Gastrocnemius medialis (tissue), 4 donors: ENCODE measurements at regions not wholly inside any gene's neighbourhood (a gene's known extent, or its start where the extent isn't known, plus 50 kb on each side); places are given as distances from the start of the nearest gene placed in this dataset.

Experiments
- ATAC-seq, 2 donors: fragments of 150-250 bp; one replicate each; pipeline ENCODE4 v1.9.1; 2016
- DNase-seq, 2 donors: peaks; one replicate each; pipeline ENCODE4 v3.0.0-alpha.2; 2019
- H3K27ac ChIP-seq, 4 donors: fragments of 200-600 bp; sonication (generic); 1 replicate in 1 of 4; 2 replicates in 3 of 4; pipeline ENCODE4 v1.5.1; 2016 to 2018; ENCODE audit warnings: mild to moderate bottlenecking in 2 of 4, moderate library complexity in 1 of 4
- H3K27me3 ChIP-seq, 3 donors: fragments of 200-600 bp; sonication (generic) in 2 of 3; 1 replicate in 1 of 3; 2 replicates in 2 of 3; pipeline versions ENCODE4 v1.5.1 to v1.6.0; 2016 to 2019; ENCODE audit warnings: mild to moderate bottlenecking in 1 of 3, moderate library complexity in 1 of 3
- H3K36me3 ChIP-seq, 2 donors: fragments of 200-600 bp; sonication (generic) in 1 of 2; one replicate each; pipeline ENCODE4 v1.5.1; 2017 to 2018
- H3K4me1 ChIP-seq, 2 donors: fragments of 200-600 bp; sonication (generic) in 1 of 2; one replicate each; pipeline ENCODE4 v1.5.1; 2016 to 2017; ENCODE audit warnings: mild to moderate bottlenecking in 2 of 2
- H3K4me3 ChIP-seq, 4 donors: fragments of 200-600 bp; sonication (generic) in 3 of 4; 1 replicate in 1 of 4; 2 replicates in 3 of 4; pipeline ENCODE4 v1.5.1; 2016 to 2019; ENCODE audit warnings: mild to moderate bottlenecking in 2 of 4
- H3K9me3 ChIP-seq, 3 donors: fragments of 200-600 bp; sonication (generic) in 2 of 3; 1 replicate in 1 of 3; 2 replicates in 2 of 3; pipeline ENCODE4 v1.5.1; 2016 to 2019
- POLR2A ChIP-seq, 2 donors: fragments of 450-650 bp; IDR thresholded peaks; one replicate each; pipeline ENCODE4 v1.6.1; 2017; ENCODE audit warnings: antibody characterized with exemption in 2 of 2, mild to moderate bottlenecking in 2 of 2, moderate library complexity in 2 of 2
- in situ Hi-C, 4 donors: fragments of 200-750 bp; cut with MboI; loops; one replicate each; pipeline versions ENCODE4 v1.15.0 to v1.8.0; 2017; ENCODE audit warnings: low sequenced_read_pairs in 4 of 4
- intact Hi-C: fragments of 100-400 bp; cut with DNase I; formaldehyde crosslinking; loops from one replicate; pipeline ENCODE4 v1.15.1; 2023; ENCODE audit warnings: low total_unique reads
- TF ChIP-seq, protein P1 (sequence below), 5 experiments: fragments of 450-650 bp in 3 of 5; fragments of 200-600 bp in 2 of 5; sonication (generic) in 2 of 5; IDR thresholded peaks in 4 of 5; conservative IDR thresholded peaks in 1 of 5; 1 replicate in 4 of 5; 2 replicates in 1 of 5; pipeline ENCODE4 v1.5.1; 2016 to 2019; ENCODE audit warnings: antibody characterized with exemption in 5 of 5, mild to moderate bottlenecking in 3 of 5, moderate library complexity in 3 of 5

DNA sequence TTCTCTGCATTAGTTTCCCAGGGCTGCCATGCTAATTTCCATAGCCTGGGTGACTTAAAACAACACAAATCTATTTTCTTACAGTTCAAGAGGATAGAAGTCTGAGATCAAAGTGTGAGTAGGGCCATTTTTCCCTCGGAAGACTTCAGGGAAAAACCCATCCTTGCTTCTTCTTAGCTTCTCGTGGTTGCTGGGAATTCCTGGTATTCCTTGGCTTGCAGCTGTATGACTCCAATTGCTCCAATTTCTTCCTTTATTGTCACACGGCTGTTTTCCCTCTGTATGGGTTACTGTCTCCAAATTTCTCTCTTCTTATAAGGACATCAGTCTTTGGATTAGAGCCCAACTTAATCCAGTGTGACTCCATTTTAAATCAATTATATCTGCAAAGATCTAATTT lies 128.4 kb upstream of the JAG1 start:
- Histone ChIP-seq H3K4me1 (peaks cover 0 to 12% of the 10 kb centered on the region in 2 donors), H3K27me3 (no peaks in the 10 kb centered on the region), H3K4me3 (no peak overlapping the region), H3K36me3 (no peaks in the 10 kb centered on the region), H3K9me3 (no peaks in the 10 kb centered on the region), H3K27ac (no peak overlapping the region)
- intact Hi-C loops (no loop called here), in situ Hi-C loops (no loop called here)
- DNase-seq = no peak
- TF ChIP-seq POLR2A (IDR thresholded peaks at IDR 0.05) = no peak
- TF ChIP-seq, protein P1, sequence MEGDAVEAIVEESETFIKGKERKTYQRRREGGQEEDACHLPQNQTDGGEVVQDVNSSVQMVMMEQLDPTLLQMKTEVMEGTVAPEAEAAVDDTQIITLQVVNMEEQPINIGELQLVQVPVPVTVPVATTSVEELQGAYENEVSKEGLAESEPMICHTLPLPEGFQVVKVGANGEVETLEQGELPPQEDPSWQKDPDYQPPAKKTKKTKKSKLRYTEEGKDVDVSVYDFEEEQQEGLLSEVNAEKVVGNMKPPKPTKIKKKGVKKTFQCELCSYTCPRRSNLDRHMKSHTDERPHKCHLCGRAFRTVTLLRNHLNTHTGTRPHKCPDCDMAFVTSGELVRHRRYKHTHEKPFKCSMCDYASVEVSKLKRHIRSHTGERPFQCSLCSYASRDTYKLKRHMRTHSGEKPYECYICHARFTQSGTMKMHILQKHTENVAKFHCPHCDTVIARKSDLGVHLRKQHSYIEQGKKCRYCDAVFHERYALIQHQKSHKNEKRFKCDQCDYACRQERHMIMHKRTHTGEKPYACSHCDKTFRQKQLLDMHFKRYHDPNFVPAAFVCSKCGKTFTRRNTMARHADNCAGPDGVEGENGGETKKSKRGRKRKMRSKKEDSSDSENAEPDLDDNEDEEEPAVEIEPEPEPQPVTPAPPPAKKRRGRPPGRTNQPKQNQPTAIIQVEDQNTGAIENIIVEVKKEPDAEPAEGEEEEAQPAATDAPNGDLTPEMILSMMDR (IDR thresholded peaks at IDR 0.05 in 4 of 5, conservative IDR thresholded peaks at IDR 0.05 in 1 of 5) = no peak
- no peak for ATAC-seq

DNA sequence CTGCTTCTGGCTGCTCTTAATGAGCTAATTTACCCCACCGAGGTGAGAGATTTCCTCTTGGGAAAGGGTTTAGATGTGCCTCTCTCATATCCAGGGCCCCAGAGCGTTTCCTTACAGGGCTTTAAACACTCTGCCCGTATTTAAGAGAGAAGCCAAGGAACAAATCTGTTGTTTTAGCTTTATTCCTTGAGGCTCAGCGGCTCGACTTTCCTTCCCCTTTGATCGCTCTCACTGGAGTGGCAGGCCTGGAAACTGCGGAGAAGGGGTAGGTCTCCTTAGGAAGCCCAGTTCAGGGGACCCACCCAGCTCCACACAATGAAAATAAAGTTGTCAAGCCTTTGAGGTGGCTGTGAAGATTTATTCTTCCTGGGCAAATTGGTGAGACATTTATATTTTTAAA lies 132.0 kb upstream of the JAG1 start:
- peaks cover 0 to 12% of the 10 kb centered on the region in 2 donors for H3K4me1 ChIP-seq
- intact Hi-C loops (no loop called here), in situ Hi-C loops (no loop called here)
- DNase-seq = no peak
- TF ChIP-seq, protein P1 (IDR thresholded peaks at IDR 0.05 in 4 of 5, conservative IDR thresholded peaks at IDR 0.05 in 1 of 5) = no peak
- no peaks in the 10 kb centered on the region for H3K36me3 ChIP-seq
- no peak for ATAC-seq
- H3K27me3 ChIP-seq = no peaks in the 10 kb centered on the region
- H3K27ac ChIP-seq = peak overlapping the region; percentile 22 to 65 (median 44)
- H3K4me3 ChIP-seq = no peak overlapping the region
- no peaks in the 10 kb centered on the region for H3K9me3 ChIP-seq

DNA sequence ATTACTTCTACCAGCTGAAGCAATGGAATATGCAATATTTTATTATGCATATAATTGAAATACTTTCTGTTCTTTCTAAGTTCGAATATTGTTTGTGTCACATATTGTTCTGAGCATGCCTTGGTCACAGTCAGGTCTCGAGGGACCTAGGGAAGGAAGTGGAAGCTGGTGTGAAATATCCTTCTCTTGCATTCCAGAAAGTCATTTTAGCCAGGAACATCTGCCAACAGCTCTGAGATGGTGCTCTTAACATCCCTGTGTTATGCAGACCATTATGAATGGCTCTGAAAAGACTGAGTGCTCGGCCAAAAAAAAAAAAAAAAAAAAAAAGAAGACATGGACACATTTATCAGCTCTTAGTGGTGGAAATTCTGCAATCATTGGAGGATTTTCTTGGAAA lies 132.7 kb upstream of the JAG1 start:
- no peaks in the 10 kb centered on the region for H3K9me3 ChIP-seq
- H3K36me3 ChIP-seq = no peaks in the 10 kb centered on the region
- peaks cover 0 to 12% of the 10 kb centered on the region in 2 donors for H3K4me1 ChIP-seq
- TF ChIP-seq, protein P1 (IDR thresholded peaks at IDR 0.05 in 4 of 5, conservative IDR thresholded peaks at IDR 0.05 in 1 of 5) = no peak
- no peak for TF ChIP-seq POLR2A (IDR thresholded peaks at IDR 0.05)
- peak overlapping the region in 1 of 4 donors; percentile 43 for H3K27ac ChIP-seq
- in situ Hi-C loops (no loop called here), intact Hi-C loops (no loop called here)
- ATAC-seq (peak; percentile 82 to 83), DNase-seq (peak; percentile 10 to 60)
- H3K27me3 ChIP-seq = no peaks in the 10 kb centered on the region
- no peak overlapping the region for H3K4me3 ChIP-seq

DNA sequence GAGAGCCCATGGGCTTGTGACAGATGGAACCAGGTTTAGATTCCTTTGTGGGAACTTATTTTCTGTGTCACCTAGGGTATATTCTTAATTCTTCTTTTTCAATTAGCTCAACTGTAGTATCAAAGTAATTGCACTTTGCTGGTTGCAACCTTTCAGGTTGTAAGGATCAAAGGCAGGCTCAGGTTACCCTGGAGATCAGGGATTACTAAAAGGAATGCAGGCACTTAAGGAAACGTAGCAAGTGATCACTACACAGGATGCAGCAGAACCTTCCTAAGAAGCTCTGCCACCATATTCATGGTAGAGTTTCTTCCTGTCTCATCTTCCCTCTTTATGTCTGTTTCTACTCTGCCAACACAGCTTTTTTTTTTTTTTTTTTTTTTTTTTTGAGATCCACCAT lies 133.2 kb upstream of the JAG1 start:
- TF ChIP-seq, protein P1 (IDR thresholded peaks at IDR 0.05 in 4 of 5, conservative IDR thresholded peaks at IDR 0.05 in 1 of 5) = no peak
- TF ChIP-seq POLR2A (IDR thresholded peaks at IDR 0.05) = no peak
- in situ Hi-C loops = no loop called here

DNA sequence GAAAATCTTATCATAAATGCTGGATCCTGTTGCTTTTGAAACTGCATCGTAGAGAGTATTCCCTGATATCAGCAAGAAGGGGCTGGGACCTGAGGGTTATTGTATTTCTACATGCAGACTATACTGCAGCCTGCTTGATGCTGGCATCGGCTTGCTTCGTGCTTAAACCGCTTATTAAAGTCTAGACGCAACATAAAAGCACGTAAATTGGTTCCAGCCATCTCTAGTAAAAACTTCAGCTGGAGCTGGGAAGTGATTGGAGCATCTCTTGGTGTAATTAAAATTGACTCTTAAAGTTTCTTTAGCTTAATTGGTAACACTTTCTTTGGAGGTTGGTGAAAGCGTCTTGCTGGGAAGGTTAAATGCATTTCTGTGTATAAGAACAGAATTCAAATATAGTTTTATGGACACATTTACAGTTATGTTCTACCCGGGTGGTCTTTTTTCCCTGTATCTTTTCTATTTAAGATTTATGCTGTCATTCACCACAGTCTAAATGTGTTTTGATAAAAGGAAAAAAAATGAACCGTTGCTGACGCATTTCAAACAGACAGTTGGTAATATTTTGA lies 139.0 kb upstream of the JAG1 start:
- Histone ChIP-seq H3K9me3 (no peaks in the 10 kb centered on the region), H3K4me1 (no peaks in the 10 kb centered on the region), H3K4me3 (no peak overlapping the region), H3K27me3 (no peaks in the 10 kb centered on the region), H3K27ac (no peak overlapping the region), H3K36me3 (no peaks in the 10 kb centered on the region)
- no peak for DNase-seq
- TF ChIP-seq POLR2A (IDR thresholded peaks at IDR 0.05) = no peak
- TF ChIP-seq, protein P1 (IDR thresholded peaks at IDR 0.05 in 4 of 5, conservative IDR thresholded peaks at IDR 0.05 in 1 of 5) = no peak
- in situ Hi-C loops (no loop called here), intact Hi-C loops (no loop called here)
- ATAC-seq = no peak

More for the DNA sequence above, 133.2 kb upstream of the JAG1 start:
- no peak overlapping the region for H3K27ac ChIP-seq
- intact Hi-C loops = no loop called here
- DNase-seq (no peak), ATAC-seq (no peak)
- H3K9me3 ChIP-seq = no peaks in the 10 kb centered on the region
- no peaks in the 10 kb centered on the region for H3K36me3 ChIP-seq
- H3K4me1 ChIP-seq = peaks cover 0 to 12% of the 10 kb centered on the region in 2 donors
- no peak overlapping the region for H3K4me3 ChIP-seq
- H3K27me3 ChIP-seq = no peaks in the 10 kb centered on the region
